Vagina (tissue), 2 donors: ENCODE measurements at regions not wholly inside any gene's neighbourhood (a gene's known extent, or its start where the extent isn't known, plus 50 kb on each side); places are given as distances from the start of the nearest gene placed in this dataset.

ENCODE experiments used
- CTCF ChIP-seq, 3 experiments: fragments of 450-650 bp in 2 of 3; fragments of 200-600 bp in 1 of 3; sonication (generic) in 1 of 3; IDR thresholded peaks; one replicate each; pipeline ENCODE4 v1.5.1; 2017 to 2019; ENCODE audit warnings: antibody characterized with exemption in 3 of 3, mild to moderate bottlenecking in 2 of 3, moderate library complexity in 2 of 3
- POLR2A ChIP-seq, 2 donors: fragments of 450-650 bp; IDR thresholded peaks; one replicate each; pipeline ENCODE4 v1.6.1; 2017; ENCODE audit warnings: antibody characterized with exemption in 2 of 2, mild to moderate bottlenecking in 2 of 2, moderate library complexity in 2 of 2
- POLR2AphosphoS5 ChIP-seq, 2 donors: sonication (generic); formaldehyde crosslinking; IDR thresholded peaks; one replicate each; pipeline ENCODE4 v1.9.0; 2017; ENCODE audit warnings: antibody characterized with exemption in 2 of 2, mild to moderate bottlenecking in 2 of 2, low read depth in 1 of 2; ENCODE audit not compliant: insufficient read depth in 1 of 2

GRCh38 chr4:159855731-159856130, 752.9 kb downstream of the RAPGEF2 start:
- TF ChIP-seq CTCF (IDR thresholded peaks at IDR 0.05) (no peak), POLR2A (IDR thresholded peaks at IDR 0.05) (no peak), POLR2AphosphoS5 (IDR thresholded peaks at IDR 0.05; ENCODE audit: insufficient read depth in 1 of 2, low read depth in 1 of 2) (no peak)
